ENCODE measurements at regions not wholly inside any gene's neighbourhood (a gene's known extent, or its start where the extent isn't known, plus 50 kb on each side); places are given as distances from the start of the nearest gene placed in this dataset.

DNA sequence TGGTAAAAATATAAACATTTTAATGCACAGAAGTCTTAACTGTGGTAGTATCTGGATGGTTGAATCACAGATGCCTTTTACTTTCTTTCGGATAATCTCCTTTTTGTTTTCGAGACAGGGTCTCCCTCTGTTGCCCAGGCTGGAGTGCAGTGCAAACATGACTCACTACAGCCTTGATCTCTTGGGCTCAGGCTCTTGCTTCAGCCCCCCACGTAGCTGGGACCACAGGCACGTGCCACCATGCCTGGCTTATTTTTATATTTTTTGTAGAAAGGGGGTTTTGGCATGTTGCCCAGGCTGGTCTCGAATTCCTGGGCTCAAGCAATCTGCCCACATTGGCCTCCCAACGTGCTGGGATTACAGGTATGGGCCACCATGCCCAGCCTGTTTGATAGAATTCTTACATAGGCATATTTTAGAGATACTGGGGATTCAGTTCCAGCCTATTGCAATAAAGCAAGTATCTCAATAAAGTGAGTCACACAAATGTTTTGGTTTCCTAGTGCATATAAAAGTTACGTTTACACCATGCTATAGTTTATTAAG, 99.2 kb downstream of the SNAPC1 start:
- TF ChIP-seq, protein P1, sequence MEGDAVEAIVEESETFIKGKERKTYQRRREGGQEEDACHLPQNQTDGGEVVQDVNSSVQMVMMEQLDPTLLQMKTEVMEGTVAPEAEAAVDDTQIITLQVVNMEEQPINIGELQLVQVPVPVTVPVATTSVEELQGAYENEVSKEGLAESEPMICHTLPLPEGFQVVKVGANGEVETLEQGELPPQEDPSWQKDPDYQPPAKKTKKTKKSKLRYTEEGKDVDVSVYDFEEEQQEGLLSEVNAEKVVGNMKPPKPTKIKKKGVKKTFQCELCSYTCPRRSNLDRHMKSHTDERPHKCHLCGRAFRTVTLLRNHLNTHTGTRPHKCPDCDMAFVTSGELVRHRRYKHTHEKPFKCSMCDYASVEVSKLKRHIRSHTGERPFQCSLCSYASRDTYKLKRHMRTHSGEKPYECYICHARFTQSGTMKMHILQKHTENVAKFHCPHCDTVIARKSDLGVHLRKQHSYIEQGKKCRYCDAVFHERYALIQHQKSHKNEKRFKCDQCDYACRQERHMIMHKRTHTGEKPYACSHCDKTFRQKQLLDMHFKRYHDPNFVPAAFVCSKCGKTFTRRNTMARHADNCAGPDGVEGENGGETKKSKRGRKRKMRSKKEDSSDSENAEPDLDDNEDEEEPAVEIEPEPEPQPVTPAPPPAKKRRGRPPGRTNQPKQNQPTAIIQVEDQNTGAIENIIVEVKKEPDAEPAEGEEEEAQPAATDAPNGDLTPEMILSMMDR (IDR thresholded peaks at IDR 0.05): no peak
- TF ChIP-seq POLR2A (IDR thresholded peaks at IDR 0.05): no peak

Data from adrenal gland (tissue), 5 donors.